ENCODE measurements at regions not wholly inside any gene's neighbourhood (a gene's known extent, or its start where the extent isn't known, plus 50 kb on each side); places are given as distances from the start of the nearest gene placed in this dataset.

DNA sequence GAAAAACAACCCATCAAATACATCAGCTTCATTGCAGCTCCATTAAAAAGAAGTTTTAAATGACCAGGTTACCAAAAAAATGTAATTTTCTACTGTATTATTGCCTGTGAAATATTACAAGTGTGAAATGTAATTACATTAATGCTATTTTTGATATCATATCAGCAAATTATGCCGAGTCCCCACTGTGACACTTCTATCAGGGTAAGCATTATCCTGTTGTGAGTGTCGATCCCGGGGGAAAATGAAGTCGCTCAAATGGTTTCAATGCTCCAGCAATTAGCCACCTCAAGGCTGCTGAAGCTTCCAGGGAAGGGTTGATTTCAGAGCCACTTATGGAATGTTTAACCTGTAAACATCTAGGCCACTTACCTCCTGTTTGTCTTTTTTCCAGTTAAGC, 70.4 kb downstream of the RCN1 start:
- no peak for DNase-seq
- H3K4me3 ChIP-seq (ENCODE audit: insufficient read depth, low read depth, low read length, poor library complexity, severe bottlenecking), result no peak overlapping the region
- no peaks in the 10 kb centered on the region for H3K9me3 ChIP-seq (ENCODE audit: control insufficient read depth, low read length)
- no peak overlapping the region for H3K27ac ChIP-seq (ENCODE audit: insufficient read depth, low read length, poor library complexity, severe bottlenecking)
- H3K4me1 ChIP-seq (ENCODE audit: control insufficient read depth, insufficient read depth, low read length, poor library complexity, severe bottlenecking), result no peaks in the 10 kb centered on the region
- no peaks in the 10 kb centered on the region for H3K36me3 ChIP-seq (ENCODE audit: control insufficient read depth, insufficient read depth, low read length)
- H3K27me3 ChIP-seq (replicated peaks; ENCODE audit: control insufficient read depth, insufficient read depth, low read length, poor library complexity, severe bottlenecking), result no peaks in the 10 kb centered on the region

DNA sequence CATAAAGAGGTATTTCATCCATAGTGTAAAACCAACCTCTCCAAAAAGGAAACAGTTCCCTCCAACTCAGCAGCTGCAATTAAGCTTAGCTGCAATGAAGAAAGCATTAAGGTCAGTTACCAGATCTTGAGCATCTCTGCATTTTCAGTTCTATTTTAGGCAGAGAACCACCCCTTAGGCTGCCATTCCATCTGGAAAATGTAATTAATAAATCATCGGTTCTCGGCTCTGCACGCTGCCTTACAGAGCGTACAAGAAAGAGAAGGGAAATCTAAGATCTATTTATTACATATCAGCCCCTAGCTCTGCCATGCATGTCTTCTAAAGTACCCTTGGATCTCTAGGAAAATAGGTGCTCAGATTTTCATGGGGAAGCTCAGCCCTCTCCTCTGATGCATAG, 71.5 kb downstream of the RCN1 start:
- H3K27me3 ChIP-seq (replicated peaks; ENCODE audit: control insufficient read depth, insufficient read depth, low read length, poor library complexity, severe bottlenecking), result no peaks in the 10 kb centered on the region
- H3K4me3 ChIP-seq (ENCODE audit: insufficient read depth, low read depth, low read length, poor library complexity, severe bottlenecking), result no peak overlapping the region
- DNase-seq, result no peak
- no peak overlapping the region for H3K27ac ChIP-seq (ENCODE audit: insufficient read depth, low read length, poor library complexity, severe bottlenecking)
- H3K9me3 ChIP-seq (ENCODE audit: control insufficient read depth, low read length), result no peaks in the 10 kb centered on the region
- H3K4me1 ChIP-seq (ENCODE audit: control insufficient read depth, insufficient read depth, low read length, poor library complexity, severe bottlenecking), result no peaks in the 10 kb centered on the region
- H3K36me3 ChIP-seq (ENCODE audit: control insufficient read depth, insufficient read depth, low read length), result no peaks in the 10 kb centered on the region

DNA sequence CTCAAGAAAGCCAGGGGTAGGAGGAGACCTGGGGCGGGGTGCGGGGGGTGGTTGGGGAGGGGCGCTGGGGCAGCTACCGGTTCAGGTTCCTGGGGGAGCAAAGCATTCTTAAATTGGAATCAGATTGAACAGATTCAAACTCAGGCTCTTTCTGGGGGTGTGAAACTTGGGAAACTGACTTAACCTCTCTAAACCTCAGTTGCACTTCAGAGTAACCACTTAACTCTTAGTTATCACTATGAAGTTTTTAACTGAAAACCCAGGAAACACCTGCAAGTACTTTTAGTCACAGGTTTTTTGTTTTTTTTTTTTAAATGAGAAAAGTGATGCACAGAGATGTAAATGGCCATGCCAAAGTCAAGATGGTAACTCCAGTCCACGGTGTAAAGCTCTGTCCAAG, 72.0 kb downstream of the RCN1 start:
- no peak overlapping the region for H3K27ac ChIP-seq (ENCODE audit: insufficient read depth, low read length, poor library complexity, severe bottlenecking)
- H3K27me3 ChIP-seq (replicated peaks; ENCODE audit: control insufficient read depth, insufficient read depth, low read length, poor library complexity, severe bottlenecking), result no peaks in the 10 kb centered on the region
- no peak overlapping the region for H3K4me3 ChIP-seq (ENCODE audit: insufficient read depth, low read depth, low read length, poor library complexity, severe bottlenecking)
- DNase-seq, result no peak
- H3K4me1 ChIP-seq (ENCODE audit: control insufficient read depth, insufficient read depth, low read length, poor library complexity, severe bottlenecking), result no peaks in the 10 kb centered on the region
- H3K36me3 ChIP-seq (ENCODE audit: control insufficient read depth, insufficient read depth, low read length), result no peaks in the 10 kb centered on the region
- H3K9me3 ChIP-seq (ENCODE audit: control insufficient read depth, low read length), result no peaks in the 10 kb centered on the region

DNA sequence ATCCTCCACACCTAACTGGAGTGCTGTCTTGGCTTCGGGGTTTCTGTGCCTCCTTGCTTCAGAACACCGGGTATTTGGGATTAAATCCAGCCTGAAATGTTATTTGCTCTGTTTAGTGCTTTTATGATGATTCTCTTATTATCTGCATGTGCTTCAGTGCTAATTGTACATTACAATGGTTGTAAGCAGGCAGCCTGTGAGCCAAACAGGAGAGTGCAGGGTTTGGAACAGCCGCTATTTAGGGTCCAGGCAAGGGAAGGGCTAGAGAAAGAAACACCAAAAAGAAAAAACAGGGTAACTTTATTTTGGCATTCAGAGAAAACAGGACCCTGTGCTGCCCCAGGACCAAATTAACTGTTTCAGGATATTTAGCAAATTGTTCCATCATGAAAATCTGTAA, 72.7 kb downstream of the RCN1 start:
- H3K27me3 ChIP-seq (replicated peaks; ENCODE audit: control insufficient read depth, insufficient read depth, low read length, poor library complexity, severe bottlenecking), result no peaks in the 10 kb centered on the region
- no peaks in the 10 kb centered on the region for H3K36me3 ChIP-seq (ENCODE audit: control insufficient read depth, insufficient read depth, low read length)
- H3K4me3 ChIP-seq (ENCODE audit: insufficient read depth, low read depth, low read length, poor library complexity, severe bottlenecking), result no peak overlapping the region
- H3K4me1 ChIP-seq (ENCODE audit: control insufficient read depth, insufficient read depth, low read length, poor library complexity, severe bottlenecking), result peaks cover 4% of the 10 kb centered on the region
- no peak for DNase-seq
- H3K9me3 ChIP-seq (ENCODE audit: control insufficient read depth, low read length), result no peaks in the 10 kb centered on the region
- no peak overlapping the region for H3K27ac ChIP-seq (ENCODE audit: insufficient read depth, low read length, poor library complexity, severe bottlenecking)

DNA sequence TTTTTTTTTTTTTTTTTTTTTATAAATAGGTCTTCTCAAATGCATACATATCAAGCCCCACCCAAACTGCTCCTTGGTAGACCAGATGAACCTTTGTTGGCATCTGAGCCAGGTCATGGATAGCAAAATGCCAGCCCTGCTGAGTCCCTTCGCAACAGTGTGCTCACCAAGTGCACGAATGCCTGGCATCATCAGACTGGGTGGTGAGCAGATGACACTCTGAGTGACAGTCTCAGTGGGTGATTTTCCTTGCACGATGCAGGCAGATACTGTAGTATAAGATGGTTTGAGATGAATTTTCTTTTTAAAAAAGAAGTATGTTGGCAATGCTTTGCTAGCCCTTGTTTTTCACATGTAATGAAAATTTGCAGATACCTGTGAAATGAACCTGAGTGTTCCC, 74.0 kb downstream of the RCN1 start:
- no peak overlapping the region for H3K27ac ChIP-seq (ENCODE audit: insufficient read depth, low read length, poor library complexity, severe bottlenecking)
- no peaks in the 10 kb centered on the region for H3K9me3 ChIP-seq (ENCODE audit: control insufficient read depth, low read length)
- H3K4me3 ChIP-seq (ENCODE audit: insufficient read depth, low read depth, low read length, poor library complexity, severe bottlenecking), result no peak overlapping the region
- H3K27me3 ChIP-seq (replicated peaks; ENCODE audit: control insufficient read depth, insufficient read depth, low read length, poor library complexity, severe bottlenecking), result no peaks in the 10 kb centered on the region
- peaks cover 6% of the 10 kb centered on the region for H3K4me1 ChIP-seq (ENCODE audit: control insufficient read depth, insufficient read depth, low read length, poor library complexity, severe bottlenecking)
- DNase-seq, result no peak
- no peaks in the 10 kb centered on the region for H3K36me3 ChIP-seq (ENCODE audit: control insufficient read depth, insufficient read depth, low read length)

DNA sequence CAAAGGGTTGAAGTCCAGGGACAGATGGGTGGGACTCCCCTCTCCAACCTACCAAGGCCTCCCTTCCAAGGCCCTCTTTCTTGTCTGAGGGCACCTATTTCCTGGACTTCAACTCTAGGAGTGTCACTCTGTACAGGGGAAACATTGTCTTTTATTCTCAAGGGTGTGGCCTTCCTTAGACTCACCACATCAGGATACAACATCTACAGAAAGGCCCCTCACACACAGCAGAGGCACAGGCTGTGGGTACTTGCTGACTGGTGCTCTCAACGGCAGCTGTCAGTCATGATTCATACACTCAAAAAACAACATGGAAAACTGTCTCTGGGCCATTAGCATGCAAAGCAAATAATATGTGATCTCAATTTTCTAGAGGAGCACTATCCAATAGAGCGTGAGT, 78.0 kb downstream of the RCN1 start:
- DNase-seq, result no peak

DNA sequence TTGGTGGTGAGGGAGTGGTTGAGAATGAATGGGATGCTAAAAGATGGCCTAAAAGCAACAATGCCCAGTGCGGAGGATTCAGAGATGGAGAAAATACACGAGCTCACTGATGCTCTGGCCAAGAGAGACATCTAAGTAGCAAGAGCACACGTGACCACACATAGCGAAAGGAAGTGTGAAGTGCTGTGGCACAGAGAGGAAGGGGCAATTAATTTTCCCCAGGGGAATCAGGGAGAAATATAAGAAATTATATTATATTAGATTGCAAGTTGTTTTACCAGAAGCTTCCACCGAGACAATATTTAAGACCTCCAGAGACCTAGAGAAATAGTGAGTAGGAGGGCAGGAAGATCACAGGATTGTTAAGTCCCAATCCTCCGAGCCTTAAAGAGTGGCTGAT, 80.6 kb downstream of the RCN1 start:
- H3K4me1 ChIP-seq (ENCODE audit: control insufficient read depth, insufficient read depth, low read length, poor library complexity, severe bottlenecking), result peaks cover 6% of the 10 kb centered on the region
- H3K27me3 ChIP-seq (replicated peaks; ENCODE audit: control insufficient read depth, insufficient read depth, low read length, poor library complexity, severe bottlenecking), result no peaks in the 10 kb centered on the region
- no peaks in the 10 kb centered on the region for H3K36me3 ChIP-seq (ENCODE audit: control insufficient read depth, insufficient read depth, low read length)
- no peaks in the 10 kb centered on the region for H3K9me3 ChIP-seq (ENCODE audit: control insufficient read depth, low read length)
- H3K27ac ChIP-seq (ENCODE audit: insufficient read depth, low read length, poor library complexity, severe bottlenecking), result no peak overlapping the region
- H3K4me3 ChIP-seq (ENCODE audit: insufficient read depth, low read depth, low read length, poor library complexity, severe bottlenecking), result no peak overlapping the region
- no peak for DNase-seq

More for the DNA sequence above, 78.0 kb downstream of the RCN1 start:
- H3K4me3 ChIP-seq (ENCODE audit: insufficient read depth, low read depth, low read length, poor library complexity, severe bottlenecking), result no peak overlapping the region
- H3K36me3 ChIP-seq (ENCODE audit: control insufficient read depth, insufficient read depth, low read length), result no peaks in the 10 kb centered on the region
- no peaks in the 10 kb centered on the region for H3K9me3 ChIP-seq (ENCODE audit: control insufficient read depth, low read length)
- H3K27ac ChIP-seq (ENCODE audit: insufficient read depth, low read length, poor library complexity, severe bottlenecking), result no peak overlapping the region
- H3K4me1 ChIP-seq (ENCODE audit: control insufficient read depth, insufficient read depth, low read length, poor library complexity, severe bottlenecking), result peaks cover 6% of the 10 kb centered on the region
- H3K27me3 ChIP-seq (replicated peaks; ENCODE audit: control insufficient read depth, insufficient read depth, low read length, poor library complexity, severe bottlenecking), result no peaks in the 10 kb centered on the region

DNA sequence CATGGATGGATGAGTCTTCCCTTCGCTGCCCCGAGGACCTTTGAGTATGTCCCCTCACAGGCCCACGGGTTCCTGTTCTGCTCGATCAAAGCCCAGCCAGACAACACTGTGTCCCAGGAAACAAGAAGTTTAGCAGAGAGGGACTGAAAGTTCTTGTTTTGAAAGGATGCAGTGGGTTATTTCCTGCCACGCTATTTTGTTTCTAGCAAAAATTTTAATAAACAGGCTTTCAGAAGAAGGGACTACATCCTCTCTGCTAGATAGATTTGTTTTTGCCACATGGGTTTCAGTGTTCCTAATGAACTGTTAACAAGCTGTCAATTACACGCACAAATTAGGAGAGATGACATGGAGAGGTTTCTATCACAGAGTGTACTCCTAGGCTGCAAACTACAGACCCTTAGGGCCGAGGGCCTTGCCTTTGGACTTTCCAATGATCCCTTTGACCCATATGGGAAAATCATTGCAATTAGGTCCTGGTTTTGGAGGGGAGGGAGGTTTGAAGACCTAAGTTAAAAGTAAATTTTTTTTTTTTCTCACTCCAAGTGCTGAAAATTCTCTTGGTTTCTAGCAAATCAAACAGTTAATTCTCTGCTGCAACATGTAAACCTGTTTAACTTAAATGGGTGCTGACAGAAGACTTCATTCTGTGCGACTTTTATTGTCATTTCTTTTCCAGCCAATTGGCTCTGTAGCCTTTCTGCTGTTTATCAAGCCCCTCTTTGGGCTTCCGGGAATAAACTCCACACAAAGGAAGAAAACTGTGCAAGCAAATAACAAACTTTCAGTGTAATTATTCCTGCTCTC, 81.4 kb downstream of the RCN1 start:
- Histone ChIP-seq H3K4me1 (ENCODE audit: control insufficient read depth, insufficient read depth, low read length, poor library complexity, severe bottlenecking) (peaks cover 6% of the 10 kb centered on the region), H3K4me3 (ENCODE audit: insufficient read depth, low read depth, low read length, poor library complexity, severe bottlenecking) (no peak overlapping the region)
- DNase-seq, result no peak

DNA sequence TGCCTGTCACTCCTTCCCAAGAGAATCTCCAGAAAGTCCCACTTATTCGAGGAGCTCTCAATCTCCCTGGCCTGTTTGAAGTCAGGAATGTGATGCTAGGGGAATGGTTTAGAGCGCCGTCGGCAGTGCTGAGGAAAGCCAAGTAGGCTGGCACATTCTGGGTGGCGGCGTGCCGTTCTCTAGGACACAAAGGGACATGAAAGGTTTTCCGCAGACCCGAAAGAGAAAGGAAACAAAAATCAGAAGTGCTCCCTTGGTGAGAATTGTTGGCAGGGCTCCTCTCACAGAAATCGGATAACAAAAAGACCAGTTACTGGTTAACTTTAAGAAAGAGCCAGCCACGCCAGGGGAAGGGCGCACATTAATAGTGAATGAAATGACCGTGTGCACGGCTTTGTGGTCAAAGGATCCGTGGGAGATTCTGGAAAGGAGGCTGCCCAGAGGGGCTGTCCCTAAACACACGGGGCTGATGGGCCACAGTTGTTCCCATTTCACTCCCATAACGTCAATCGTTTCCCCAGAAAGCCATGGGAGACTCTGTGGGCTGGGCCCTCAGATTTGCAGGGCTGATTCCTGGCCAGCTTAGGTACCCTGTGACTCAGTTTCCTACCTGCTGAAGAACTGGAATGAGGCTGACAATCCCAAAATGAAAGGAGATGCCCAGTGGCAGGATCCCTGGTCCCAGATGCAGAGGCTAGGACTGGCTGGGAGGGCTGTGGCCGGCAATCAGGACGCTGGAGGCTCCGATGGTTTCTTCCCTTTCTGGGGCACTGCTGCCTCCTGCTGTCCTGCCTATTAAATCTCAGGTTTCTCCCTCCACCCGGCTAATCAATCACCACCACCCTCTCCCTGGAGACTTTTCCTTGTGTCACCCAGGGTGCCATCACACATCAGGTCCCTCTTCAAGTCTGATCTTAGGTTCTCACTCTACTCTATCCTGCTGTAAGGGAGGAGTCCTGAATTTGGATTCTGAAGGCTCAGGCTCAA, 82.3 kb downstream of the RCN1 start:
- Histone ChIP-seq H3K27ac (ENCODE audit: insufficient read depth, low read length, poor library complexity, severe bottlenecking) (no peak overlapping the region), H3K4me3 (ENCODE audit: insufficient read depth, low read depth, low read length, poor library complexity, severe bottlenecking) (no peak overlapping the region)
- no peak for DNase-seq

More for the DNA sequence above, 81.4 kb downstream of the RCN1 start:
- Histone ChIP-seq H3K27me3 (replicated peaks; ENCODE audit: control insufficient read depth, insufficient read depth, low read length, poor library complexity, severe bottlenecking) (no peaks in the 10 kb centered on the region), H3K27ac (ENCODE audit: insufficient read depth, low read length, poor library complexity, severe bottlenecking) (no peak overlapping the region), H3K9me3 (ENCODE audit: control insufficient read depth, low read length) (no peaks in the 10 kb centered on the region), H3K36me3 (ENCODE audit: control insufficient read depth, insufficient read depth, low read length) (no peaks in the 10 kb centered on the region)

DNA sequence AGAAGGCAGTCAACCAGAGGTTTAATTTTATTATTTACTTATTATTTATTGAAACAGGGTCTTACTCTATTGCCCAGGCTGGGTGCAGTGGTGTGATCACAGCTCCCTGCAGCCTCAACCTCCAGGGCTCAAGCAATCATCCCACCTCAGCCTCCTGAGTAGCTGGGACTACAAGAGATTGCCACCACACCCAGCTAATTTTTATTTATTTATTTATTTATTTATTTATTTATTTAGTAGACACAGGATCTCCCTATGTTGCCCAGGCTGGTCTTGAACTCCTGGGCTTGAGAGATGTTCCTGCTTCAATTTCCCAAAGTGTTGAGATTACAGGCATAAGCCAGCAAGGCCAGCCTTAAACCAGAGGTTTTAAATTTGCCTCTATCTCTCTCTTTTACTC, 83.1 kb downstream of the RCN1 start:
- Histone ChIP-seq H3K27me3 (replicated peaks; ENCODE audit: control insufficient read depth, insufficient read depth, low read length, poor library complexity, severe bottlenecking) (no peaks in the 10 kb centered on the region), H3K4me1 (ENCODE audit: control insufficient read depth, insufficient read depth, low read length, poor library complexity, severe bottlenecking) (no peaks in the 10 kb centered on the region), H3K36me3 (ENCODE audit: control insufficient read depth, insufficient read depth, low read length) (no peaks in the 10 kb centered on the region), H3K9me3 (ENCODE audit: control insufficient read depth, low read length) (no peaks in the 10 kb centered on the region), H3K4me3 (ENCODE audit: insufficient read depth, low read depth, low read length, poor library complexity, severe bottlenecking) (no peak overlapping the region), H3K27ac (ENCODE audit: insufficient read depth, low read length, poor library complexity, severe bottlenecking) (no peak overlapping the region)
- DNase-seq, result no peak

More for the DNA sequence above, 82.3 kb downstream of the RCN1 start:
- Histone ChIP-seq H3K9me3 (ENCODE audit: control insufficient read depth, low read length) (no peaks in the 10 kb centered on the region), H3K4me1 (ENCODE audit: control insufficient read depth, insufficient read depth, low read length, poor library complexity, severe bottlenecking) (peaks cover 6% of the 10 kb centered on the region), H3K36me3 (ENCODE audit: control insufficient read depth, insufficient read depth, low read length) (no peaks in the 10 kb centered on the region), H3K27me3 (replicated peaks; ENCODE audit: control insufficient read depth, insufficient read depth, low read length, poor library complexity, severe bottlenecking) (no peaks in the 10 kb centered on the region)

Data from effector memory CD4-positive, alpha-beta T cell (primary cell).